ENCODE measurements at regions not wholly inside any gene's neighbourhood (a gene's known extent, or its start where the extent isn't known, plus 50 kb on each side); places are given as distances from the start of the nearest gene placed in this dataset.

- Histone ChIP-seq H3K27me3 (ENCODE audit: control insufficient read depth in 2 of 2, insufficient read depth in 2 of 2, low read length in 2 of 2) (no peaks in the 10 kb centered on the region), H3K36me3 (ENCODE audit: control insufficient read depth in 2 of 2, extremely low read depth in 1 of 2, insufficient read depth in 2 of 2, low read length in 2 of 2) (no peaks in the 10 kb centered on the region), H2AFZ (ENCODE audit: low read depth, low read length) (no peak overlapping the region), H3K9ac (replicated peaks; ENCODE audit: extremely low read depth, insufficient read depth, low read length) (no peak overlapping the region), H3K27ac (ENCODE audit: insufficient read depth, low read depth, low read length) (no peak overlapping the region), H3K4me2 (ENCODE audit: insufficient read depth, low read length) (no peak overlapping the region), H3K4me3 (replicated peaks in 1 of 3; ENCODE audit: insufficient read depth in 1 of 3, low read depth in 1 of 3, low read length in 3 of 3) (no peak overlapping the region), H3K79me2 (ENCODE audit: control insufficient read depth, insufficient read depth, low read length) (no peaks in the 10 kb centered on the region), H3K4me1 (ENCODE audit: control insufficient read depth, extremely low read depth, insufficient read depth, low read length) (no peaks in the 10 kb centered on the region), H3K9me1 (replicated peaks; ENCODE audit: control insufficient read depth, extremely low read depth, insufficient read depth, low read length) (no peaks in the 10 kb centered on the region), H3K9me3 (replicated peaks; ENCODE audit: control insufficient read depth, insufficient read depth, low read length) (no peaks in the 10 kb centered on the region), H4K20me1 (replicated peaks; ENCODE audit: control insufficient read depth, extremely low read depth, insufficient read depth, low read length) (no peaks in the 10 kb centered on the region)
- FAIRE-seq (no peak), DNase-seq (ENCODE audit: low read depth, low spot score) (no peak)
- CTCF ChIA-PET = interaction anchor here (1.0 kb wide), 1 partner anchor 292 kb away, joined by 3 read pairs; no protein-coding TSS in a partner anchor
- POLR2A ChIA-PET = no interaction called here
- no peak for TF ChIP-seq EZH2 (IDR thresholded peaks at IDR 0.05; ENCODE audit: borderline replicate concordance, low read depth, low read length, severe bottlenecking)
- TF ChIP-seq CTCF (IDR thresholded peaks at IDR 0.05; ENCODE audit: extremely low read depth in 1 of 2, insufficient read depth in 1 of 2, low read depth in 1 of 2, low read length in 2 of 2) = no peak
- no peak for TF ChIP-seq JUN (IDR thresholded peaks at IDR 0.05; ENCODE audit: borderline replicate concordance, insufficient read depth, insufficient read length, low read depth)
- TF ChIP-seq MYC (IDR thresholded peaks at IDR 0.05; ENCODE audit: low read depth, low read length) = no peak
- no peak for TF ChIP-seq GATA2 (IDR thresholded peaks at IDR 0.05; ENCODE audit: insufficient read depth, insufficient read length, low read depth, low read length)
- TF ChIP-seq FOS (IDR thresholded peaks at IDR 0.05; ENCODE audit: borderline replicate concordance, insufficient read depth, low read length) = no peak
- BruUV-seq (replicated peaks) = no TSS peak
- intact Hi-C loops (cut with micrococcal nuclease) (no loop called here), dilution Hi-C loops (cut with MboI; ENCODE audit: extremely low pct_ligation_motif_present, low sequenced_read_pairs) (no loop called here)
Observed at GRCh38 chr6:170124150-170124549, 166.7 kb downstream of the DLL1 start.

GRCh38 chr6:170122651-170123050 lies 168.2 kb downstream of the DLL1 start:
- Histone ChIP-seq H3K4me2 (ENCODE audit: insufficient read depth, low read length) (no peak overlapping the region), H3K9me3 (replicated peaks; ENCODE audit: control insufficient read depth, insufficient read depth, low read length) (no peaks in the 10 kb centered on the region), H3K27ac (ENCODE audit: insufficient read depth, low read depth, low read length) (no peak overlapping the region), H3K9ac (replicated peaks; ENCODE audit: extremely low read depth, insufficient read depth, low read length) (no peak overlapping the region), H3K36me3 (ENCODE audit: control insufficient read depth in 2 of 2, extremely low read depth in 1 of 2, insufficient read depth in 2 of 2, low read length in 2 of 2) (no peaks in the 10 kb centered on the region), H4K20me1 (replicated peaks; ENCODE audit: control insufficient read depth, extremely low read depth, insufficient read depth, low read length) (no peaks in the 10 kb centered on the region), H3K4me3 (replicated peaks in 1 of 3; ENCODE audit: insufficient read depth in 1 of 3, low read depth in 1 of 3, low read length in 3 of 3) (no peak overlapping the region), H2AFZ (ENCODE audit: low read depth, low read length) (no peak overlapping the region), H3K4me1 (ENCODE audit: control insufficient read depth, extremely low read depth, insufficient read depth, low read length) (no peaks in the 10 kb centered on the region), H3K27me3 (ENCODE audit: control insufficient read depth in 2 of 2, insufficient read depth in 2 of 2, low read length in 2 of 2) (no peaks in the 10 kb centered on the region), H3K79me2 (ENCODE audit: control insufficient read depth, insufficient read depth, low read length) (no peaks in the 10 kb centered on the region), H3K9me1 (replicated peaks; ENCODE audit: control insufficient read depth, extremely low read depth, insufficient read depth, low read length) (no peaks in the 10 kb centered on the region)
- no TSS peak for BruUV-seq (replicated peaks)
- TF ChIP-seq MAX (IDR thresholded peaks at IDR 0.05; ENCODE audit: insufficient read depth, insufficient read length) (no peak), FOS (IDR thresholded peaks at IDR 0.05; ENCODE audit: borderline replicate concordance, insufficient read depth, low read length) (no peak), MYC (IDR thresholded peaks at IDR 0.05; ENCODE audit: low read depth, low read length) (no peak), EZH2 (IDR thresholded peaks at IDR 0.05; ENCODE audit: borderline replicate concordance, low read depth, low read length, severe bottlenecking) (no peak), POLR2AphosphoS5 (IDR thresholded peaks at IDR 0.05; ENCODE audit: insufficient read depth, low read depth, low read length) (no peak), CTCF (IDR thresholded peaks at IDR 0.05; ENCODE audit: extremely low read depth in 1 of 2, insufficient read depth in 1 of 2, low read depth in 1 of 2, low read length in 2 of 2) (no peak), GATA2 (IDR thresholded peaks at IDR 0.05; ENCODE audit: insufficient read depth, insufficient read length, low read depth, low read length) (no peak), JUN (IDR thresholded peaks at IDR 0.05; ENCODE audit: borderline replicate concordance, insufficient read depth, insufficient read length, low read depth) (no peak), POLR2A (IDR thresholded peaks at IDR 0.05; ENCODE audit: low read depth, low read length) (no peak)
- POLR2A ChIA-PET = no interaction called here
- intact Hi-C loops (cut with micrococcal nuclease) (no loop called here), dilution Hi-C loops (cut with MboI; ENCODE audit: extremely low pct_ligation_motif_present, low sequenced_read_pairs) (no loop called here)
- CTCF ChIA-PET = no interaction called here
- FAIRE-seq = no peak
- DNase-seq (ENCODE audit: low read depth, low spot score) = peak; percentile 25
